ENCODE measurements at regions not wholly inside any gene's neighbourhood (a gene's known extent, or its start where the extent isn't known, plus 50 kb on each side); places are given as distances from the start of the nearest gene placed in this dataset.

GRCh38 chr5:29935371-29935770, 1258.1 kb upstream of the CDH6 start:
- TF ChIP-seq MAX (IDR thresholded peaks at IDR 0.05; ENCODE audit: low read depth) (no peak), CTCF (IDR thresholded peaks at IDR 0.05) (no peak), TAF1 (IDR thresholded peaks at IDR 0.05; ENCODE audit: borderline replicate concordance, low read depth, low read length) (no peak), GABPA (IDR thresholded peaks at IDR 0.05; ENCODE audit: low read depth) (no peak)

Measured in SK-N-SH (cell line).